ENCODE measurements at regions not wholly inside any gene's neighbourhood (a gene's known extent, or its start where the extent isn't known, plus 50 kb on each side); places are given as distances from the start of the nearest gene placed in this dataset.

DNA sequence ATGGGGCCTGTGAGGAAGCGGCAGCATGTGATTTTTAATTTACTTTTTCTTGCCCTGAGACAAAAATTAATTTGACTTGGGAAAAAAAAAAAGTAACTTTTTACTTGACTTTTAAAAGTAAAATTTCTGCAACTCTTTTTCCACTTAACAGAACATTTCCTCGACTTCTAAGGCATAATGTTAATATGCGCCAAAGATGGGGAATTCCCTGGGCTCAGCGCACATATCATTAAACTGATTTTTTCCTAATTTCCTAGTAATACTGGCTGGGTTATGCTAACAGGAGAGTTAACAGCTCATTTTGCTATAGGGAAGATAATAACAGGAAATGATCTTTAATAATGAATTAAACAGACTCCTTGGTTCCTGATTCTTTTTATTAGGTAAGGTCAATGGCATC is 120.6 kb upstream of the CDH5 start:
- no peaks in the 10 kb centered on the region for H3K23me2 ChIP-seq (ENCODE audit: low read depth, low read length)
- no peaks in the 10 kb centered on the region for H3K79me2 ChIP-seq (ENCODE audit: control insufficient read depth in 1 of 2, insufficient read depth in 2 of 2, low read length in 2 of 2)
- no peak overlapping the region for H2AK5ac ChIP-seq (ENCODE audit: low read depth, low read length)
- H4K8ac ChIP-seq (ENCODE audit: extremely low read depth, insufficient read depth, low read length), result no peak overlapping the region
- no peak overlapping the region for H3K56ac ChIP-seq (replicated peaks; ENCODE audit: insufficient read length, low read depth, low read length)
- no peaks in the 10 kb centered on the region for H4K20me1 ChIP-seq (replicated peaks in 1 of 2; ENCODE audit: control insufficient read depth in 1 of 2, insufficient read depth in 2 of 2, low read length in 2 of 2)
- H3K79me1 ChIP-seq (ENCODE audit: low read depth, low read length), result no peaks in the 10 kb centered on the region
- H2BK5ac ChIP-seq (ENCODE audit: low read depth, low read length), result no peak overlapping the region
- H2BK15ac ChIP-seq (ENCODE audit: low read length), result no peak overlapping the region
- H3K18ac ChIP-seq (ENCODE audit: extremely low read depth, low read length), result no peak overlapping the region
- no peaks in the 10 kb centered on the region for H3K9me3 ChIP-seq (ENCODE audit: insufficient read depth in 2 of 2, low read depth in 1 of 2, low read length in 1 of 2)
- no peak overlapping the region for H3K4me3 ChIP-seq (ENCODE audit: extremely low read depth in 1 of 4, insufficient read depth in 2 of 4, low read depth in 3 of 4, low read length in 4 of 4)
- no peak overlapping the region for H2BK20ac ChIP-seq (ENCODE audit: low read length)
- no peaks in the 10 kb centered on the region for H3K36me3 ChIP-seq (ENCODE audit: control insufficient read depth in 2 of 4, insufficient read depth in 4 of 4, low read length in 3 of 4)
- H3K9ac ChIP-seq (replicated peaks in 1 of 4; ENCODE audit: extremely low read depth in 1 of 4, low read depth in 3 of 4, low read length in 3 of 4), result no peak overlapping the region
- no peak overlapping the region for H2BK120ac ChIP-seq (replicated peaks; ENCODE audit: low read depth, low read length)
- POLR2A ChIA-PET (ENCODE audit: partially characterized antibody), result no interaction called here
- no peak for DNase-seq (ENCODE audit: low read depth in 1 of 2, low spot score in 2 of 2)
- no peak overlapping the region for H3K27ac ChIP-seq (ENCODE audit: low read depth, low read length)
- no peaks in the 10 kb centered on the region; a peak in 2 of 7 replicates for H3K4me1 ChIP-seq (replicated peaks in 1 of 4; ENCODE audit: control insufficient read depth in 3 of 4, insufficient read depth in 4 of 4, low read length in 3 of 4)
- no peak overlapping the region for H2AFZ ChIP-seq (ENCODE audit: low read length)
- no peak overlapping the region for H3K23ac ChIP-seq (ENCODE audit: insufficient read length)
- no peak overlapping the region for H3K14ac ChIP-seq (ENCODE audit: insufficient read length)
- H3K27me3 ChIP-seq (replicated peaks in 1 of 4; ENCODE audit: control insufficient read depth in 3 of 4, extremely low read depth in 1 of 4, insufficient read depth in 3 of 4, low read length in 3 of 4), result no peaks in the 10 kb centered on the region
- no peak overlapping the region for H4K91ac ChIP-seq (replicated peaks; ENCODE audit: insufficient read length, low read length)
- H4K5ac ChIP-seq (ENCODE audit: insufficient read length, low read depth, low read length), result no peak overlapping the region
- H3K4me2 ChIP-seq (ENCODE audit: insufficient read depth in 1 of 2, low read depth in 2 of 2, low read length in 2 of 2), result no peak overlapping the region
- no peak overlapping the region for H2BK12ac ChIP-seq (ENCODE audit: low read depth, low read length)
- no peak for FAIRE-seq
- no peak overlapping the region for H3K4ac ChIP-seq (replicated peaks; ENCODE audit: insufficient read length, low read depth, low read length)
- TF ChIP-seq BACH1 (IDR thresholded peaks at IDR 0.05; ENCODE audit: low read length), result no peak
- no peak for TF ChIP-seq CREB1 (IDR thresholded peaks at IDR 0.05)
- no peak for TF ChIP-seq EZH2 (IDR thresholded peaks at IDR 0.05; ENCODE audit: low read depth, low read length, severe bottlenecking)
- no peak for TF ChIP-seq SUZ12 (IDR thresholded peaks at IDR 0.05; ENCODE audit: low read length)
- TF ChIP-seq SIX5 (IDR thresholded peaks at IDR 0.05; ENCODE audit: low read depth, low read length), result no peak
- no peak for TF ChIP-seq GABPA (IDR thresholded peaks at IDR 0.05; ENCODE audit: borderline replicate concordance, insufficient read depth, low read length)
- TF ChIP-seq SP2 (IDR thresholded peaks at IDR 0.05; ENCODE audit: low read length), result no peak
- TF ChIP-seq KDM1A (IDR thresholded peaks at IDR 0.05; ENCODE audit: borderline replicate concordance, low read length), result no peak
- CTCF ChIA-PET (ENCODE audit: partially characterized antibody), result no interaction called here
- WGBS, 2 experiments (ENCODE audit: extremely low coverage in 1 of 2, insufficient coverage in 1 of 2, insufficient read length in 1 of 2, insufficient replicate concordance in 2 of 2, low coverage in 1 of 2, low lambda C conversion rate in 2 of 2, missing lambda C conversion rate in 1 of 2), result 97% methylated on average over 4 of the region's 4 CpGs; no CpG with 5 or more reads in 1 of the 2 experiments

Measured in H1 (cell line).